ENCODE measurements at regions not wholly inside any gene's neighbourhood (a gene's known extent, or its start where the extent isn't known, plus 50 kb on each side); places are given as distances from the start of the nearest gene placed in this dataset.

GRCh38 chr4:127560755-127561154, 72.0 kb upstream of the INTU start:
- TF ChIP-seq ZFX (IDR thresholded peaks at IDR 0.05; ENCODE audit: borderline replicate concordance), result no peak
- TF ChIP-seq CTCF (IDR thresholded peaks at IDR 0.05), result no peak
- H3K27ac ChIP-seq, result no peak overlapping the region

GRCh38 chr4:127574643-127575042, 58.1 kb upstream of the INTU start:
- TF ChIP-seq CTCF (IDR thresholded peaks at IDR 0.05) (no peak), ZFX (IDR thresholded peaks at IDR 0.05; ENCODE audit: borderline replicate concordance) (no peak)
- H3K27ac ChIP-seq, result no peak overlapping the region

GRCh38 chr4:127575888-127576287, 56.9 kb upstream of the INTU start:
- H3K27ac ChIP-seq, result no peak overlapping the region
- TF ChIP-seq ZFX (IDR thresholded peaks at IDR 0.05; ENCODE audit: borderline replicate concordance), result no peak
- no peak for TF ChIP-seq CTCF (IDR thresholded peaks at IDR 0.05)

- TF ChIP-seq ZFX (IDR thresholded peaks at IDR 0.05; ENCODE audit: borderline replicate concordance), result no peak
- TF ChIP-seq CTCF (IDR thresholded peaks at IDR 0.05), result no peak
- no peak overlapping the region for H3K27ac ChIP-seq
These were observed 54.3 kb upstream of the INTU start for GRCh38 chr4:127578491-127578890.

- TF ChIP-seq CTCF (IDR thresholded peaks at IDR 0.05) (no peak), ZFX (IDR thresholded peaks at IDR 0.05; ENCODE audit: borderline replicate concordance) (no peak)
These were observed 53.8 kb upstream of the INTU start for GRCh38 chr4:127578967-127579366.

GRCh38 chr4:127579821-127580220, 52.9 kb upstream of the INTU start:
- H3K27ac ChIP-seq, result no peak overlapping the region
- TF ChIP-seq CTCF (IDR thresholded peaks at IDR 0.05) (no peak), ZFX (IDR thresholded peaks at IDR 0.05; ENCODE audit: borderline replicate concordance) (no peak)

More at GRCh38 chr4:127578967-127579366, 53.8 kb upstream of the INTU start:
- H3K27ac ChIP-seq, result no peak overlapping the region

GRCh38 chr4:127580300-127580699, 52.5 kb upstream of the INTU start:
- TF ChIP-seq CTCF (IDR thresholded peaks at IDR 0.05) (no peak), ZFX (IDR thresholded peaks at IDR 0.05; ENCODE audit: borderline replicate concordance) (no peak)
- H3K27ac ChIP-seq, result no peak overlapping the region

Measured in 22Rv1 (cell line).